ENCODE measurements at regions not wholly inside any gene's neighbourhood (a gene's known extent, or its start where the extent isn't known, plus 50 kb on each side); places are given as distances from the start of the nearest gene placed in this dataset.

DNA sequence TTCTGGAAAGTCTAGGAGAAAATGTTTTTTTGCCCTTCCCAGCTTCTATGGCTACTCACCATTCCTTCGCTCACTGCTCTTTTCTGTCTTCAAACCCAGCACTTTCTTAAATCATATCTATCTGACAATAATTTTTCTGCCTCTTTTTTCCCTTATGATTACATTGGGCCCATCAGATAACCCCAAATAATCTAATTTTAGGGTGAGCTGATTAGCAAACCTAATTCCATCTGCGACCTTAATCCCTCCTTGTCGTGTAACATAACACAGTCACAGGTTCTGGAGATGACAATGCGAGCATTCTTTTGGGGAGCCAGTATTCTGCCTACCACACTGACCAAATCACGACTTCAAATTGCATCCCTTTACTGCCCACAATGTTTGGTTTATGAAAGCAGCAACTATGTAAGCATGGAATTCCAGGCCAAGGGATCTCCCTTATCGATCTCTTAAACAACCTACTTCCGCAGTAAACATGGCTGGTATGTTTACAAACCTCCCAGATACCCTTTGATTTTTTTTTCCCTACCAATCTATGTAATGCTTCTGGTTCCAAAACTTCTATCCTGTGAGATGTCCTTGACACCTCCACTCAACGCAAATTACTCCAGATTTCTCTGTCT lies 2122.2 kb downstream of the MAT2B start (continued):
- TF ChIP-seq, protein P1, sequence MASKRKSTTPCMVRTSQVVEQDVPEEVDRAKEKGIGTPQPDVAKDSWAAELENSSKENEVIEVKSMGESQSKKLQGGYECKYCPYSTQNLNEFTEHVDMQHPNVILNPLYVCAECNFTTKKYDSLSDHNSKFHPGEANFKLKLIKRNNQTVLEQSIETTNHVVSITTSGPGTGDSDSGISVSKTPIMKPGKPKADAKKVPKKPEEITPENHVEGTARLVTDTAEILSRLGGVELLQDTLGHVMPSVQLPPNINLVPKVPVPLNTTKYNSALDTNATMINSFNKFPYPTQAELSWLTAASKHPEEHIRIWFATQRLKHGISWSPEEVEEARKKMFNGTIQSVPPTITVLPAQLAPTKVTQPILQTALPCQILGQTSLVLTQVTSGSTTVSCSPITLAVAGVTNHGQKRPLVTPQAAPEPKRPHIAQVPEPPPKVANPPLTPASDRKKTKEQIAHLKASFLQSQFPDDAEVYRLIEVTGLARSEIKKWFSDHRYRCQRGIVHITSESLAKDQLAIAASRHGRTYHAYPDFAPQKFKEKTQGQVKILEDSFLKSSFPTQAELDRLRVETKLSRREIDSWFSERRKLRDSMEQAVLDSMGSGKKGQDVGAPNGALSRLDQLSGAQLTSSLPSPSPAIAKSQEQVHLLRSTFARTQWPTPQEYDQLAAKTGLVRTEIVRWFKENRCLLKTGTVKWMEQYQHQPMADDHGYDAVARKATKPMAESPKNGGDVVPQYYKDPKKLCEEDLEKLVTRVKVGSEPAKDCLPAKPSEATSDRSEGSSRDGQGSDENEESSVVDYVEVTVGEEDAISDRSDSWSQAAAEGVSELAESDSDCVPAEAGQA (IDR thresholded peaks at IDR 0.05; ENCODE audit: low read depth), result no peak
- TF ChIP-seq, protein P1 (CRISPR knock-in tag; IDR thresholded peaks at IDR 0.05; ENCODE audit: borderline replicate concordance), result no peak
- TF ChIP-seq, protein P2, sequence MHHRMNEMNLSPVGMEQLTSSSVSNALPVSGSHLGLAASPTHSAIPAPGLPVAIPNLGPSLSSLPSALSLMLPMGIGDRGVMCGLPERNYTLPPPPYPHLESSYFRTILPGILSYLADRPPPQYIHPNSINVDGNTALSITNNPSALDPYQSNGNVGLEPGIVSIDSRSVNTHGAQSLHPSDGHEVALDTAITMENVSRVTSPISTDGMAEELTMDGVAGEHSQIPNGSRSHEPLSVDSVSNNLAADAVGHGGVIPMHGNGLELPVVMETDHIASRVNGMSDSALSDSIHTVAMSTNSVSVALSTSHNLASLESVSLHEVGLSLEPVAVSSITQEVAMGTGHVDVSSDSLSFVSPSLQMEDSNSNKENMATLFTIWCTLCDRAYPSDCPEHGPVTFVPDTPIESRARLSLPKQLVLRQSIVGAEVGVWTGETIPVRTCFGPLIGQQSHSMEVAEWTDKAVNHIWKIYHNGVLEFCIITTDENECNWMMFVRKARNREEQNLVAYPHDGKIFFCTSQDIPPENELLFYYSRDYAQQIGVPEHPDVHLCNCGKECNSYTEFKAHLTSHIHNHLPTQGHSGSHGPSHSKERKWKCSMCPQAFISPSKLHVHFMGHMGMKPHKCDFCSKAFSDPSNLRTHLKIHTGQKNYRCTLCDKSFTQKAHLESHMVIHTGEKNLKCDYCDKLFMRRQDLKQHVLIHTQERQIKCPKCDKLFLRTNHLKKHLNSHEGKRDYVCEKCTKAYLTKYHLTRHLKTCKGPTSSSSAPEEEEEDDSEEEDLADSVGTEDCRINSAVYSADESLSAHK (CRISPR knock-in tag; IDR thresholded peaks at IDR 0.05; ENCODE audit: borderline replicate concordance), result no peak
- TF ChIP-seq JUND (CRISPR knock-in tag; IDR thresholded peaks at IDR 0.05) (no peak), PPARG (CRISPR knock-in tag; conservative IDR thresholded peaks at IDR 0.05) (peak; percentile 68), TOPORS (CRISPR knock-in tag; IDR thresholded peaks at IDR 0.05) (no peak), RBAK (CRISPR knock-in tag; IDR thresholded peaks at IDR 0.05) (no peak), MIER3 (CRISPR knock-in tag; IDR thresholded peaks at IDR 0.05; ENCODE audit: borderline replicate concordance) (peak; percentile 70; the same call in 1 of the 2 replicates), SMARCE1 (IDR thresholded peaks at IDR 0.05; ENCODE audit: borderline replicate concordance) (peak; percentile 60; the same call in 1 of the 2 replicates)
- TF ChIP-seq, protein P3, sequence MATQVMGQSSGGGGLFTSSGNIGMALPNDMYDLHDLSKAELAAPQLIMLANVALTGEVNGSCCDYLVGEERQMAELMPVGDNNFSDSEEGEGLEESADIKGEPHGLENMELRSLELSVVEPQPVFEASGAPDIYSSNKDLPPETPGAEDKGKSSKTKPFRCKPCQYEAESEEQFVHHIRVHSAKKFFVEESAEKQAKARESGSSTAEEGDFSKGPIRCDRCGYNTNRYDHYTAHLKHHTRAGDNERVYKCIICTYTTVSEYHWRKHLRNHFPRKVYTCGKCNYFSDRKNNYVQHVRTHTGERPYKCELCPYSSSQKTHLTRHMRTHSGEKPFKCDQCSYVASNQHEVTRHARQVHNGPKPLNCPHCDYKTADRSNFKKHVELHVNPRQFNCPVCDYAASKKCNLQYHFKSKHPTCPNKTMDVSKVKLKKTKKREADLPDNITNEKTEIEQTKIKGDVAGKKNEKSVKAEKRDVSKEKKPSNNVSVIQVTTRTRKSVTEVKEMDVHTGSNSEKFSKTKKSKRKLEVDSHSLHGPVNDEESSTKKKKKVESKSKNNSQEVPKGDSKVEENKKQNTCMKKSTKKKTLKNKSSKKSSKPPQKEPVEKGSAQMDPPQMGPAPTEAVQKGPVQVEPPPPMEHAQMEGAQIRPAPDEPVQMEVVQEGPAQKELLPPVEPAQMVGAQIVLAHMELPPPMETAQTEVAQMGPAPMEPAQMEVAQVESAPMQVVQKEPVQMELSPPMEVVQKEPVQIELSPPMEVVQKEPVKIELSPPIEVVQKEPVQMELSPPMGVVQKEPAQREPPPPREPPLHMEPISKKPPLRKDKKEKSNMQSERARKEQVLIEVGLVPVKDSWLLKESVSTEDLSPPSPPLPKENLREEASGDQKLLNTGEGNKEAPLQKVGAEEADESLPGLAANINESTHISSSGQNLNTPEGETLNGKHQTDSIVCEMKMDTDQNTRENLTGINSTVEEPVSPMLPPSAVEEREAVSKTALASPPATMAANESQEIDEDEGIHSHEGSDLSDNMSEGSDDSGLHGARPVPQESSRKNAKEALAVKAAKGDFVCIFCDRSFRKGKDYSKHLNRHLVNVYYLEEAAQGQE (IDR thresholded peaks at IDR 0.05; ENCODE audit: borderline replicate concordance in 1 of 2, low read depth in 1 of 2, low read length in 2 of 2), result peak in 1 of 2 experiments; percentile 61; a peak in 1 of 4 replicates
- TF ChIP-seq, protein P4, sequence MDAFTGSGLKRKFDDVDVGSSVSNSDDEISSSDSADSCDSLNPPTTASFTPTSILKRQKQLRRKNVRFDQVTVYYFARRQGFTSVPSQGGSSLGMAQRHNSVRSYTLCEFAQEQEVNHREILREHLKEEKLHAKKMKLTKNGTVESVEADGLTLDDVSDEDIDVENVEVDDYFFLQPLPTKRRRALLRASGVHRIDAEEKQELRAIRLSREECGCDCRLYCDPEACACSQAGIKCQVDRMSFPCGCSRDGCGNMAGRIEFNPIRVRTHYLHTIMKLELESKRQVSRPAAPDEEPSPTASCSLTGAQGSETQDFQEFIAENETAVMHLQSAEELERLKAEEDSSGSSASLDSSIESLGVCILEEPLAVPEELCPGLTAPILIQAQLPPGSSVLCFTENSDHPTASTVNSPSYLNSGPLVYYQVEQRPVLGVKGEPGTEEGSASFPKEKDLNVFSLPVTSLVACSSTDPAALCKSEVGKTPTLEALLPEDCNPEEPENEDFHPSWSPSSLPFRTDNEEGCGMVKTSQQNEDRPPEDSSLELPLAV (CRISPR knock-in tag; conservative IDR thresholded peaks at IDR 0.05; ENCODE audit: low read depth), result no peak
- TF ChIP-seq, protein P5, sequence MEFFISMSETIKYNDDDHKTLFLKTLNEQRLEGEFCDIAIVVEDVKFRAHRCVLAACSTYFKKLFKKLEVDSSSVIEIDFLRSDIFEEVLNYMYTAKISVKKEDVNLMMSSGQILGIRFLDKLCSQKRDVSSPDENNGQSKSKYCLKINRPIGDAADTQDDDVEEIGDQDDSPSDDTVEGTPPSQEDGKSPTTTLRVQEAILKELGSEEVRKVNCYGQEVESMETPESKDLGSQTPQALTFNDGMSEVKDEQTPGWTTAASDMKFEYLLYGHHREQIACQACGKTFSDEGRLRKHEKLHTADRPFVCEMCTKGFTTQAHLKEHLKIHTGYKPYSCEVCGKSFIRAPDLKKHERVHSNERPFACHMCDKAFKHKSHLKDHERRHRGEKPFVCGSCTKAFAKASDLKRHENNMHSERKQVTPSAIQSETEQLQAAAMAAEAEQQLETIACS (CRISPR knock-in tag; IDR thresholded peaks at IDR 0.05), result no peak
